HG02943 (cell line): ENCODE measurements at regions not wholly inside any gene's neighbourhood (a gene's known extent, or its start where the extent isn't known, plus 50 kb on each side); places are given as distances from the start of the nearest gene placed in this dataset.

Experiments used
- ATAC-seq: cut with Tn5 transposase; IDR thresholded peaks from one replicate; pipeline ENCODE4 v1.9.1; 2021; ENCODE audit warnings: mild to moderate bottlenecking, low read depth, moderate library complexity; ENCODE audit not compliant: unreplicated experiment

DNA sequence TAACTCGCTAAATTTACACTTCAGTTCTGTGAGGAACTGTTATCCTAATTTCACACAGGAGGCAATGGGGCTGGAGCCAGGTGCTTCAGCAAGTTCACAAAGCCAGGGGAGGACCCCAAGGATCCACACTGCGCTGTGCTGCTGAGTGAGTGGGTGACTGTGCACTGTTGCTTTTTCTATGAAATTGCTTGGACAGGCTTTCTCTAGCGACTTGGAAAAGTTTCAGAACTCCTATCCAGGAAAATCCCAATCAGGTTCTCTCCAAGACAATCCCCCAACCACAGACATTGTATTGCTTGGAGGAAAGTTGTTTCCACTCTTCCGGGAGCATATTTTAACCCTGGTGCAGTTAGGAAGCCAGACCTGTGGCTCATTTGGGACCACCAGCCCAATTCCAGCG, 175.9 kb upstream of the CST7 start:
- no peak for ATAC-seq

DNA sequence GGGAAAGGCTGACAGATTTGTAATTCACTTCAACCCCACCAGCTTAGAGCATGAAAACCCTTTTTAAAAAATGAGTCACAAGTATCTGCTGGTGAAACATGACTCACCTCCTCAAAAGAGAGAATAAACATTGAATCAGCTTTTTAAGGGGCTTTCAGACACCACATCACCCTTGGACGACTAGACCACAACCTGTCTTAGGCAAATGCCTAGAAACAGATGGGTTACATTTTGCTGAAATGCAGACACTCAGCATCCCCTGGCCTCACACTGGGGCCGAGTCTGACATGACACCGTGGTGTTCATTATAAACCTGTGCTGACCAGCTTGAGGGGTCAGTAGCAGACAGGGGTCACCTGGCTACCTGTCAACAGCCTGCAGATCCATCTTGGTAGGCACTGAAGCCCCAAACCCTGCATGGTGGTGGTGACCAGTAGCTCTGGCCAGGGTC, 175.3 kb upstream of the CST7 start:
- ATAC-seq = no peak

DNA sequence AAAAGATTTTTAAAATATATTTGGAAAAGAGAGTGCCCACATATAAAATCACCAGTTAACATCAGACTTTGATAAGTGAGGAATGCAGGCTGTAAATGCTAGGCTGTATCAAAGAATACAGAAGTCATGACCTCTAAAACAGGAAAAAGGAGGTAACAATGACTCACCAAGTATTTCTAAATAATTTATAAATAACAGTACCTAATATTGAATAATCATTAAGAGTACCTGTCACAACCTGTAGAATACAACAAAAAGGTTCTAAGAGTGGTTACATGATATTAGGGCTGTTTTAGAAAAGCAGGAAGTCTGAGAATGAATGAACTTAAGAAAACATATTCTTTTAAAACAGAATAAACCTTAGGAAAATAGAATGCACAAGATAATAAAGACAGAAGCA, 173.1 kb upstream of the CST7 start:
- no peak for ATAC-seq

DNA sequence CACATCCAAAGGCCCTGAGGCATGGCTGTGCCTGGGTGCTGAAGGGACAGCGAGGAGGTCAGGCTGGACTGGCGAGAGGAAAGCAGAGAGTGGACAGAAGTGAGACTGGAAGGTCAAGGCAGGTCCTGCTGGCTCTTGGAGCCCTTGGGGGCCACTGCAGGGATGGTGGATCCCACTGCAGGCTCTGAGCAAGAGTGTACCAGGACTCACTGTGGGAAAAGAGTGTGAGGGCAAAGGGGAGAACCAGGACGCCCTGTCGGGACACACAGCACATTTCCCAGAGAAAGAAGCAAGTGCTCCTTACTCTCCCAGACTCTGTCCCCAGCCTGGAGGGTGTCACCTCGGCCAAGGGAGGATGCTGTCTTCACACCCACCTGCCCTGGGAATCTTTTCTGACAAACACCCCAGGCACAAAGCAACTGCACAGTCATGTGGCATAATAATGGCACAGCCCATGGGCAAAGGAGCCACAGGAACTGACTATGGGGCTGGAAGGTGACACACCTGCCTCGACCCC, 172.3 kb upstream of the CST7 start:
- ATAC-seq = no peak

DNA sequence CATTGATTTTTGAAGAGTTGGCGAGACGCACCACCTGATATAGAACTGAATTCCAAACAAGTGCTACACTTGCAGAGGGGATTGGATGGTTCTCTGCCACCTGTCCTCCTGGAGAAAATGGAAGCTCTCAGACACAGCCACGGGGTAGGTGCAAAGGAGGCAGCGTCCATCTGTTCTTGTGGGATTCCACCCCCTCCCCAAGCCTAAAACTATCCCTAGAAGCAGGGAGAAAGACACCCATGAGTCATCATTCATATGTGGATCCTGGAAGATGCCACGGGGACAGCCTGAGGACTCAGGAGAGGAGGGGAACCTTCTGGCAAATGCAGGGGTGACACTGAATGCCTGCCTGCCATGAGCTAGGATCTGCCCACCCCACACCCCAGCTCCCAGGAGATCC, 171.3 kb upstream of the CST7 start:
- ATAC-seq = no peak

DNA sequence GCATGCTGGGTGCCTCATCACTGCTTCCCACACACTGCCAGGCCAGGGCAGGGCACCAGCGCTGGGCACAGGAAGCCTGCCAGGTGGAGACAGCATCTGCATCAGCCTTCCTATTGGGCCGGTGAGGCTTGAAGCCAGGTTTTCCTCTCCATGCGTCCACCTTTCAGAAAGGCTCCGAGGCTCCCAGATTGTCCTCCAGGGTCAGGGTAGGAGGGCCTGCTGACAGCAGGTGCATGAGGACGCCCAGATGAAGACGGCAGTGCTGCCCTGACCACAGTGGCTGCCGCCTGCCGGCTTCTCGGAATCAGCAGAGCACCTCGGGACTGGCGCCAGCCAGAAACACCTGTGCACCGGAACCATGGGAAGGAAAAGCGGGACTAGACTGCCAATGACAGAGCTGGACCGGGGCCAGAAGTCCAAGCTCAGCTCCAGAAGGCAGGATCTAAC, 170.5 kb upstream of the CST7 start:
- ATAC-seq = no peak

DNA sequence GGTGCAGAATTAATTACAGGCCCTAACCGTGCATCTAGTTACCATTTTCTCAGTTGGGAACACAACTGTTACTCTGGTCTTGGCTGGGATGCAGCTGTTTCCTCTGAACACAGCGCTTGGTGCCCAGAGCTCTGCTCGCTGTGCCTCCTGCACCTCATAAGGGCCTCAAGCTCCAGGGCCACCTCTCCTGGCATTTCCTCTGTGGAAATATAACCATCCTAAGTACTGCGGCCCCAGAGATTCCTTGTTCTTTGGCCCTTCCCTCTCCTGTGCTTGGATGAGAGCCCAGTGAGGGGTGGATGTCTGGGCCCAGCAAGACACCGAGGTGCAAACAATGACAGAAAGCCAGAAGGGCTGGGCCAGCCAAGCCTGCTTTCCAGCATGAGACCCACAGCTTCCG, 169.9 kb upstream of the CST7 start:
- ATAC-seq = no peak

DNA sequence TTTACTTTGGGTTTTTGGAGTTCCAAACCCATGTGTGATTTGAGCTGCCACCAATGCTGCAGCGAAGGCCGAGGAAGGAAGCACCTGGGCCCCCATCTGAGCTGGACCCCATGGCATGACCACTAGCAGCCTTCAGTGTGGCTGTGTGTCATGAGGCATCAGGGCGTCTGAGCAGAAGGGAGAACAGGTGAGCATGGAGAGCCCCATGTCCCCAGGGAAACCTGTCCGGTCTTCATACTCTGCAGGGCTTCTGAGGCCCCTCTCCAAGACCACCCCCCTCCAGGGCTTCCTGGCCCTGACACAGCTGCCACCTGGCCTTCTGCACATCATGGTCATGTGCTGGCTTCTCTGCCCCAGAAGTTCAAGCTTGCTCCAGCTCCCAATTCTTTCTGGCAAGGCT, 169.1 kb upstream of the CST7 start:
- no peak for ATAC-seq

DNA sequence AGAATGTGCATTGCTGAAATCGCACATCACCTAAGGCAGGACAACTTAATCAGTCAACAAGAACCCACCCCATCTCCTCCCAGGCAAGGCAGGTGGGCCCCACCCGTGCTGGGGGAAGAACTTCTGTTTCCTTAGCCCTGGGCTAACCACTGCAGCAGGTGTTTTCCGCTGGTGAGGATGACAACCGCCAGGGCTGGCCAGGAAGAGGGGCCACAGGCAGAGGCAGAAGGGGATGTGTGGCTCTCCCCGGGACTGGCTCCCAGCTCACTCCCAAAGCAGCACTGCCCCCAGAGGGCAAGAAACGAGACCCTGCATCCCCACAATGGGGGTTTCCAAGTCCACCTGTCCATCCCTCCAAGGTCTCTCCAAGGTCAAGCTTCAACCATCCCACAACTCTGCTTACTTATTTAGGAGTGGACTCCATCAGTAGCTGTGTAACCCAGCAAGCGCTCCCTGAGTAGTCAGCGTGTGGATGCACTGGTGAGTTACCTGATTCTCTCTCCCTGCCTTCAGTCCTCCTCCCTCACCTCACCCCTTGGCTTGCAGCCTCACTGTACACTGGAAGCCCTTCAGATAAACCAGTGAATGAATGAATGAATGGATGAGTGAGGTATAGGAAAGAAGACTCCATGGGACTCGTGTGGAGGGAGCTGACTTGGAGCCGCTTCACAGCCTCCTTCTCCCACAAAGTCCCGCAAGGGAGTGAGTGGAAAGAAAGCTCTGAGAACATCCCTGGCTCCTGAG, 168.2 kb upstream of the CST7 start:
- ATAC-seq = no peak

DNA sequence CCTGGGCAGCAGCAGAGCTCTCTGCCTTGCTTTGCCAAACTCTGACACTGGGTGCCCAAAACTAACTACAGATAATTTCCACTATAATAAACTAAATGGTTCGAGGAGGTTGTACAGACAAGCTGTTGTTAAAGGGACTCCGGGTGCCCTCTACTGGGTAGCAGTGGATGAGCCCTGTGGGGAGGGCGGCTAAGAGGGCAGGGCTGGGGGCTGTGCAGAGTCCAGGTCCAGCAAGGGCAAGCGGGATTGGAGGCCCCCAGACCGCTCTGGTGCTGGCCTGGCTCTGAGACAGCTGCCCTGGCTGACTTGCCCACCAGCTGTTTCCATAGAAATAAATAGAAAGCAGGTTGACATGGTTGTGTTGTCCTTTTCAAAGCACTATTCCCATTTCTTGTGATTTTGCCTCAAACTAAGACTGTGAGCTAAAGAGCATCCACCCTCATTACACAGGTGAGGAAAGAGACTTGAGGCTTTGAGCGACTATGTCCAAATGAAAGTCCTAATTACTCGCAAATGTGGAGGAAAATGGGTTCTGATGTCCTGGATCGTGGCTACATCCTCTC, 167.6 kb upstream of the CST7 start:
- no peak for ATAC-seq

DNA sequence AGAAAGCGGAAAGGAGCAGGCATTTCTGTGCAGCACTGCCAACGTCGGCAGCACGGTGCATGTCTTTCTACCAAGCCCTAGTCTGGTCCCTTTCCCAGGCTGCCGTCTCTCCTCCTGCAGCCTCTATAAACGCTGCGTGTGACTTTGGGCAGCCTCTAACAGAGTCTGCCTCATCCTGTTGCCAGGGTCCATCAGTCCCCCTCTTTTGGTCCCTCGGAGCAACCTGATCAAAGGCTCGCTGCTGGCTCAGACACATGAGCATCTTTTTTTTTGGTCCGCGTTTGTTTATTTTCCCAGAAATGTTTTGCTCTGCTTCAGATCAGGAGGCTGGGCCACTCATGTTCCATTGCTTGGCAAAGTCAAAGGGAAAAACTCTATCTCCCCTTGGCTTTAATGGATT, 166.8 kb upstream of the CST7 start:
- no peak for ATAC-seq

DNA sequence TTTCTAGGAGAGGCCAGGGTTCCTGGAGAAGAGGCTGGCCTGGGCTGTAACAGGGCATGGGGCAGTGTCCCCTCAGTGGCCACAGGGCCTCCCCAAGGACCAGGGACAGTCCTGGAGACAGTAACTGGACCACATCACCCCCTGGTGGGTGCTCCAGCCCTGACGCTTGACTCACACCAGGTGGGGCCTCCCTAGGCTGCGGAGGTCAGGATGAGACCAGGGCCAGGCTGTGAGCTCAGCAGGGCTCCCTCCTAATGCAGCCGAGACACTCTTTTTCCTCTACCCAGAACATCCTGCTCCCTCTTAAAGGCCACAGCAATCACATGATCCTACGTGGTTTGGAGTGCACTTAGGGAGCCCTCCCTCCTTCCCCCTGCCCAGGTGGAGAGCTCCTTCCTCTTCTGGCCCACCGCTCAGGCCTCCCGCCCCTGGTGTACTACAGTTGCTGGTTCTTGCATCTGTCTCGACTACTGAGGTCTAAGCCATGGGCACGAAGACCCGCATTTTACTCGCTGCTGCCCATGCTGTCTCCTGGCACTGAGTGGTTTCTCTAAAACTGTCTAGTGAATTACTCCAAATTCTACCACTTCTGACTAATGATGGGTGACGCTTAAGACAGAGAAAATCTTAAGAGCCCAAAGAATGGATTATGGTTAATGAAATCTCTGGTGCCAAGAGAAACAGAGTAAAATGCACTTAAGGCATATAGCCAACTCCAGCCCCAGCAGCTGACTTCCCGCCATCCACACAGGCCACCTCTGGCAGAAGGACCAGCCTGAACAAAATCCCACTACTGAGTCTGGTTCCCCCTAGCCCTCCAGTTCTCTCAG, 166.1 kb upstream of the CST7 start:
- ATAC-seq = no peak

DNA sequence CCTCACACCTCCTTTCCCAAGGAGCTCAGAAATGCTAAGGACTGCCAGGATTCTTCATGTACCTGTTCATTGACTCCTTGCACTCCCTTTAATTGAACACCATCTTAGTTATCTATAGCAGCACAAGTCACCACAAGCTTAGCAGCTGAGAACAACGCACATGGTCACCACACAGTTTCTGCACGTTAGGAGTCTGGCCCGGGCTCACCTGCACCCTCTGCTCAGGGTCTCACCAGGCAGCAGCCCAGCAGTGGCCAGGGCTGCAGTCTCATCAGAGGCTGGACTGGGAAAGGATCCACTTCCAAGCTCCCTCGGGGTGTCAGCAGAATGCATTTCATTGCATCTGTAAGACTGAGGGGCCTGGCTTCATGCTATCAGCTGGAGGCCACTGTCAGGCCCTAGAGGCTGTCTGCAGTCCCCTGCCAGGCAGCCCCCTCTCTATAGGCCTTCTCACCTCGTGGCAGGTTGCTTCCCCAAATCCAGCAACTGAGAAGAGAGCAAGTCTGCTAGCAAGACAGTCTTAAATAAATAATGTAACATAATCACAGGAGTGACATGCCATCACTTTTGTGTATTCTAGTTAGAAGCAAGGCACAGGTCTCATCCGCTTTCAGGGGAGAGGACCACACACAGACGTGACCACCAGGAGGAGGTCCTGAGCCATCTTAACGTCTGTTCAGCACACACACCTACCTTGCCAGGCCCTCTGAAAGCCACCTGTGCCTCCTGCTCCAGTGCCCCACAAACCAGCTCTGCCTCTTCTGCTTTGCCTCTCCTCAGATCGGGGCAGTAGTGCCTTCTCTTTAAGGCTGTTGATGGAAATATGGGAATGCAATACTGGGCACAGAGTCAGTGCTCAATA, 165.2 kb upstream of the CST7 start:
- no peak for ATAC-seq

DNA sequence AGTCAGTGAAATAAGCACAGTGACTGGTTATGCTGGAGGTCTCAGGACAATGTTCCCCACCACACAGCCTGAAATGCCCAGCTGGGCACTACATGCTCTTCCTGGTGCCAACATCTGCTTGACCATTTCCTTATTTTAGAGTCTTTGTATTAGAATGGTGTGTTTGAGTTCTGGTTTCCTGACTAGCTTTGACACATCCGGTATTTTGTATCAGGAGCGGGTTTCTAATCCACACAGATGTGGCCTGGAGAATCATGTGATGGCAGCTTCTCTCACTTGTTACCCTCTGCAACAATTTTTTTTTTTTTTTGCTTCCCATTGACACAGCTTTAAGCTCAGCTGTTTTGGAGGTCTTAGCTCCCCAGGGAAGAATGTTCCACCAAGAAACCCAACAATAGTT, 164.5 kb upstream of the CST7 start:
- ATAC-seq = no peak

DNA sequence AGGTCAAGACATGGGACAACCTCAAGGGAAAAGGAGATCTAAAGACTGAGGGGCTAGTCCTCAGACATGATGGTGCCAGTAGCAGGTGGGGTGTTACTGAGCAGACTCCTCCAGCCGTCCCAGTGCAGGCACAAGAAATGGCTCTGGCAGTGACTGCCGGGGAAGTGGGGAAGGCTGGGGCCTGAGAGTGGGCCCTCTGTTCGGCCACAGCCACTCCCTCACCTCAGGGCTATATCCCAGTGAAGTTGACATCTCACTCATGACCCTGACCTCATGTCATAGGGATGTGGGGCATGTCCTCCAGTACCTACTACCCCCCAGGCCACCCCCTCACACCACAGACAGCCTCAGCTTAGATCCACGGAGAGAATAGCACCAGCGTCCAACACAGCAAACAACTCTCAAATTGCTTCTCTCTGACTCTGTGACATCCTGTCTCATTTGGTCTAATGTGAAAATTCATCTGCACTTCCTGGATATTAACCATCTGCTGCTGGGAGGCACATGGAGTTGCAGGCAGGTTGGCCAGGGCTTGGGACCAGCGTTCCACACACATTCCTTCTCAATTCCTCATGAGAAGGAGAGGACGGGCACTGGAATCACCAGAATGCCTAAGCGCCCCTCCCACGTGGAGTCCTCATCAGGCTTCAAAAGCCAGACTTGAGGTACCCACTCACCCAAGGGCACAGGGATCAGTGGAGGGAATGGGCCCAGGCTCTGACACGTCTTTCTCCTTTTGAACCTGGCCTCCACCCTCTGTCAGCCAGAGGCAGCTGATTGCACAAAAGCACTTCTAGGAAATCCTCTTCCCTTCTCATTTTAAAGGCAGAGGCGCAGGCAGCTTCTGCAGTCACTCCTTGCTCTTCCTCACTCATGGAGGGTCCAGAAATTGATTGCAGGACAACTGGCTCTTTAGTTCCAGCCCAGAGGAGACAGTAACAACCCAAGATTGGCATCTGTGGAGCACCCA, 163.6 kb upstream of the CST7 start:
- no peak for ATAC-seq

DNA sequence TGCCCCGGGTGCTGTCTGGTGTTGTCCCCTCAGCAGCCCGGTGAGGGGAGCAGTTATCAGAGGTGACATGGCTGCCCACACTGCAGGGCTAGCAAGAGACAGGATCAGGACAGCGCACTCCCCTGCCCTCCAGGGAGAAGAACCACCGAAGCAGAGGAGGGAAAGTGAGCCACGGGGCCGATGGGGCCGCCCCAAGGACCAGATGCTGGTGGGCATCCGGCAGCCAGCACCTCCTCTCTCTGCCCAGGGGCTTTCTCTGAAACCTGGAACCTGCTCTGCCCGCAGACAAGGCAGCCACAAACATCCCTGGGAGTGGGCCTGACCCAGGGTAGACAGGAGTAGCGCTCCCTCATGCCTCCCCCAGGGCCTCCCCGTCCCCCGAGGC, 163.0 kb upstream of the CST7 start:
- ATAC-seq = no peak

DNA sequence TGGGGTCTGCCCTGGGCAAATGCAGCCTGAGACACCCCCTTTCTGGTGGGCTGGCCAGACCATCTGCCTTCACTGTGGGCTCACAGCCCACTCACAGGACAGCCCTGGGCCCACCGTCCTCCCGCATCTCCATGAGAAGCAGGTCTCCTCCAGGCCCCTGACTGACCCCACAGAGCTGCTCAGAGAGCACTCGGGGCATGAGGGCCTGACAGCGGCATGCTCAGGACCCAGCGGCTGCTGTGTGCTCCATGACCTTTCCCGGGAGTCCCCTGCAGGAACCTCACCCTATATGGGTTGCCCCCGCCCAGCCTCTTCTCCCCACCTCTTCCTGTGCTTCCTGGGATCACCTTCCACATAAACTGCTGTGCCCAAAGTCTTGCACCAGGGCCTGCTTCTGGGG, 162.4 kb upstream of the CST7 start:
- ATAC-seq = no peak

DNA sequence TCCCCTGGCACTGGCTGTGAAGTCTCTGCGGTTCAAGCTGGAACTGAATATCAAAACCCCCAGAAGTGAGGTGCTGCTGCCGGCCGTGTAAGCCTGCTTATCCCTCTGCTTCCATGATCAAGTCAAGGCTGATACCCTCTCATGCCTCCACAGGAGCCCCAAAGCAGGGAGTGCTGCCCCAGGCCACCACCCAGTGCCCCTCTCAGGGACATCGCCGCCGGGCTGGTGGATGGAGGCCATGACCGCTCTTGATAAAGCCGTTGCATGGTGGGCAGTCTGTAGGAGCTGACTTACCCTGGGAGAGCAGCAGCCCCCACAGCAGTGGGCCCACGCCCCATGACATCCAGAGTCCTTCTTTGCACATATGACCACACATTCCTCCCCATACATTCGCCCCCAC, 162.0 kb upstream of the CST7 start:
- ATAC-seq = no peak

DNA sequence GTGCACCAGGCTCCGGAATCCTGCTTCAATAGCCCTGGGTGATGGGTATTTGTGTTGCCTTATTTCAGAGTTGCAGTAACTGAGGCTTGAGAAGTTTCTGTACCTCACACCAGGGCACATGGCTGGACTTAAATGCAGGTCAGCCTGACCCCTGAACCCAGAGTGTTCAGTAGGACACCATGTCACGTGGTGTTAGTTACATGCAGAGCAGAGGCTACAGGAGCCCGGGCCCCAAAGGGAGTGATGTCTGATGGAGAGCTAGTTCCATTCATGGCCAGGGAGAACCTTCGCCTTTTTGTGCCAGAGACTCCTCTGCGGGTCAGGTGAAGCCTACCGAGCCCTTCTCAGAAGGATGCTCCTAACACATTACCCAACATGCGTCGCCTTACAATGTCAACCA, 161.4 kb upstream of the CST7 start:
- ATAC-seq = no peak
